Right lobe of liver (tissue), 6 donors: ENCODE measurements at regions not wholly inside any gene's neighbourhood (a gene's known extent, or its start where the extent isn't known, plus 50 kb on each side); places are given as distances from the start of the nearest gene placed in this dataset.

Experiments used
- ATAC-seq, 4 donors: fragments of 200-7000 bp; cut with Tn5 transposase; one replicate each; pipeline ENCODE4 v1.9.1; 2020; ENCODE audit warnings: mild to moderate bottlenecking in 4 of 4, moderate library complexity in 4 of 4
- DNase-seq, 3 donors: peaks; one replicate each; pipeline ENCODE4 v3.0.0-alpha.2; 2020
- H3K27ac ChIP-seq, 3 donors: fragments of 200-600 bp; one replicate each; pipeline ENCODE4 v1.8.0; 2022
- H3K27me3 ChIP-seq, 2 donors: fragments of 200-600 bp; one replicate each; pipeline ENCODE4 v1.8.0; 2022
- H3K36me3 ChIP-seq, 4 donors: fragments of 200-600 bp; sonication (generic) in 1 of 4; one replicate each; pipeline versions ENCODE4 v1.5.1 to v1.8.0; 2017 to 2022; ENCODE audit warnings: control low read depth in 1 of 4
- H3K4me1 ChIP-seq, 4 donors: fragments of 200-600 bp; sonication (generic) in 1 of 4; one replicate each; pipeline versions ENCODE4 v1.5.1 to v1.8.0; 2017 to 2022; ENCODE audit warnings: control low read depth in 1 of 4
- H3K4me3 ChIP-seq, 3 donors: fragments of 200-600 bp; one replicate each; pipeline ENCODE4 v1.8.0; 2022
- H3K9me3 ChIP-seq, 4 donors: fragments of 200-600 bp; sonication (generic) in 1 of 4; one replicate each; pipeline versions ENCODE4 v1.5.1 to v1.8.0; 2017 to 2022; ENCODE audit warnings: control low read depth in 1 of 4
- POLR2A ChIP-seq: fragments of 450-650 bp; IDR thresholded peaks from one replicate; pipeline ENCODE4 v1.6.1; 2017; ENCODE audit warnings: antibody characterized with exemption, mild to moderate bottlenecking
- WGBS: methylation state at CpG from one replicate; pipeline ENCODE4 v1.1.6; 2018; ENCODE audit warnings: low coverage, low lambda C conversion rate; ENCODE audit not compliant: insufficient coverage; ENCODE audit errors: missing lambda C conversion rate; 5-methylcytosine and 5-hydroxymethylcytosine counted together
- intact Hi-C, 2 donors: fragments of 100-400 bp; cut with DNase I; formaldehyde crosslinking; loops; one replicate each; pipeline versions ENCODE4 v1.11.2 to v1.14.1; 2022
- TF ChIP-seq, protein P1 (sequence below), 4 donors: fragments of 200-600 bp in 3 of 4; fragments of 450-650 bp in 1 of 4; IDR thresholded peaks; one replicate each; pipeline versions ENCODE4 v1.5.1 to v1.8.0; 2016 to 2022; ENCODE audit warnings: antibody characterized with exemption in 4 of 4, mild to moderate bottlenecking in 2 of 4
- donor health status: DM: no; HTN: yes; CAD: no.
- donor health status: DM: no; HTN: no; CAD: no.
- donor health status: DM: no; HTN: no; CAD: no.
- donor health status: DM: no; HTN: yes; CAD: no.
- donor health status: DM: no; HTN: yes; CAD: no.

DNA sequence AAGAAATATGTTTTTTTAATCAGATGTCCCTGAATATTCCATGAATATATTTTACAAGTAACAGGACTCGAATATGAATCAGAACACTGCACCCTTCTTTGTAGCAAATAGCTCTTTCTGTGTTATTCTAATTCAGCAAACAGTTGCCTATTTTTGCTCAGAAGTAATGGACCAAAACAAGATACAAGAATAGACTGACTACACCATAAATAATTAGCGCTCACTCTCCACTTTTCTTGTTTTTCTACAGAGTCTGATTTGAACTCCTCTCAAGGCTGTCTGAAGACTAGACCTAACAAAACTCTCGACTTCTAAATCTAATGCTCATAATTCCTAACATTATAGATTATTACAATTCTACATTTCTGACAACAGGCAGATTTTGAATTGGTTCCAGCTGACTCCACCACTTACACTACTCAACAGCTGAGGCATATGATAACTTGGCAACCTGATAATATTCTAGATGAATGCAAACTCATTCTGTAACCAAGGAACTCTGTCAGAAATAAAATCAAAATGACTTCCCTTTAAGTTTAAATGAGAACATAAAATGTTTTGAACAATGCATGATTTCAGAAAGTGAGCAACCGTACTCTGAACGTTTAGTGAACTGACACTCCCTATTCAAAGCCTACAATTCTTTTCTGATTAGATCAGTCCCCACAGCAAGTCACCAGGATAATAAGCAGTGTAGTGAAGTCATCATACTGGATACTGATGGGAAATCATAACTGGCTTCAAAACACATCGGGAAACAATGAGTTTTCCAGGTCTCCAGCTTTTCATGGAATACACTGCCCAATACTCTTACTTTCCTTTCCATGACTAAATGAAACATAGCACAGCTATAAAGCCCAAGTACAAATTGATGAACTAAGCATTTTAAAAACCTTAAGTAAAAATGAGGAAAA is 114.2 kb upstream of the BEND6 start:
- H3K27me3 ChIP-seq, result peaks cover 4 to 13% of the 10 kb centered on the region in 2 donors
- intact Hi-C loops, result no loop called here
- no peaks in the 10 kb centered on the region for H3K9me3 ChIP-seq
- H3K4me3 ChIP-seq, result no peak overlapping the region
- H3K36me3 ChIP-seq, result no peaks in the 10 kb centered on the region
- peaks cover 0 to 14% (median 0%) of the 10 kb centered on the region in 4 donors for H3K4me1 ChIP-seq
- H3K27ac ChIP-seq, result no peak overlapping the region
- ATAC-seq (peak in 1 of 4 donors; percentile 16), DNase-seq (no peak)
- TF ChIP-seq, protein P1, sequence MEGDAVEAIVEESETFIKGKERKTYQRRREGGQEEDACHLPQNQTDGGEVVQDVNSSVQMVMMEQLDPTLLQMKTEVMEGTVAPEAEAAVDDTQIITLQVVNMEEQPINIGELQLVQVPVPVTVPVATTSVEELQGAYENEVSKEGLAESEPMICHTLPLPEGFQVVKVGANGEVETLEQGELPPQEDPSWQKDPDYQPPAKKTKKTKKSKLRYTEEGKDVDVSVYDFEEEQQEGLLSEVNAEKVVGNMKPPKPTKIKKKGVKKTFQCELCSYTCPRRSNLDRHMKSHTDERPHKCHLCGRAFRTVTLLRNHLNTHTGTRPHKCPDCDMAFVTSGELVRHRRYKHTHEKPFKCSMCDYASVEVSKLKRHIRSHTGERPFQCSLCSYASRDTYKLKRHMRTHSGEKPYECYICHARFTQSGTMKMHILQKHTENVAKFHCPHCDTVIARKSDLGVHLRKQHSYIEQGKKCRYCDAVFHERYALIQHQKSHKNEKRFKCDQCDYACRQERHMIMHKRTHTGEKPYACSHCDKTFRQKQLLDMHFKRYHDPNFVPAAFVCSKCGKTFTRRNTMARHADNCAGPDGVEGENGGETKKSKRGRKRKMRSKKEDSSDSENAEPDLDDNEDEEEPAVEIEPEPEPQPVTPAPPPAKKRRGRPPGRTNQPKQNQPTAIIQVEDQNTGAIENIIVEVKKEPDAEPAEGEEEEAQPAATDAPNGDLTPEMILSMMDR (IDR thresholded peaks at IDR 0.05), result no peak
- TF ChIP-seq POLR2A, result no peak
- WGBS, result 46% methylated on average over 6 of the region's 6 CpGs

DNA sequence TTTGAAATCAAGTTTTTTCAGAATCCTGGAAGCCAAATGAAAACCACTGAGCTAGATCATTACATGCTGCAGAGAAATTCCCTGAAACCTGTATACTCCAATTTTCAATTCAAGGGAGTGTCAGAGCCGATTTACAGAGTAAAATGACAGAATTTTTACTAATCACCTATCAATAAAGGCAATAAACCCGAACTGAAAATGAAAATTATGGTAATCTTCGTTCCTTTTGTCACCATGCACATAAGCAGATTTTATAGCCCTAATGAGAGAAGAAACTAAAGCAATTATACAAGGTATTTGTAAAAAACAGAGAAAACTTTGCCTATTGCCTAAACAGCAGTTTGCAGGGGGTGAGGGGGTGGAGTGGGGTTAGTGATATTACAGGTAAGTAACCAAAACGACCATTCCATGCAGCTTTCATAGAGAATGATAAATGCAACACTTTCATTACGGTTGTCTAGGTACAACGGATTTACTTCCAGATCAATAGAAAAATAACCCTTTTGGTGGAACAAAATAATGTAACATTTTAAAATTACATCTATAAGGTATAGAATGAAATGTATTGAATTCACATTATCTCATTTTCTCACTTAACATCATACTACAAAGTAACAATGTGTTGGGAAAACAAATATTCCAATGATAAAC is 115.2 kb upstream of the BEND6 start:
- Histone ChIP-seq H3K27ac (no peak overlapping the region), H3K4me3 (no peak overlapping the region), H3K27me3 (peaks cover 4 to 13% of the 10 kb centered on the region in 2 donors), H3K4me1 (peaks cover 0 to 14% (median 0%) of the 10 kb centered on the region in 4 donors), H3K9me3 (no peaks in the 10 kb centered on the region), H3K36me3 (no peaks in the 10 kb centered on the region)
- no peak for TF ChIP-seq POLR2A
- TF ChIP-seq, protein P1 (IDR thresholded peaks at IDR 0.05), result no peak
- DNase-seq, result no peak
- intact Hi-C loops, result no loop called here
- 47% methylated on average over 6 of the region's 6 CpGs for WGBS
- ATAC-seq, result no peak

DNA sequence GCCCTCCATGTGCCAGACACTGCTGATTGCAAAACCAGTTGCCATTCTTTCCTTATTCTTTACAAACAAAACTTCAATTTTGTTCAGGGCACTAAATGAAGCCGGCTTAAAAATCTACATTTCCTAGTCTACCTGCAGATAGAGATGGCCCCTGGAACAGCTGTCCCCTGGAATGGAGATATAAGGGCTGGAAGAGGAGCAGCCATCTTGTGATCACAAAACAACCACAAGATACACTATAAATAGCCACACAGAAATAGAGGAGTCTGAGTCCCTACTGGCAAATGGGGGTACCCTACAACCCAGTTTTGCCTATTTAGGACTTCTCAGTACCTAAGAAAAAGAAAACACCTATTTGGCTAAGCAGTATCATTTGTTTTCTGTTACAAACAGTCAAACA is 115.9 kb upstream of the BEND6 start:
- H3K27ac ChIP-seq, result no peak overlapping the region
- H3K9me3 ChIP-seq, result no peaks in the 10 kb centered on the region
- H3K27me3 ChIP-seq, result peaks cover 0 to 13% of the 10 kb centered on the region in 2 donors
- no peak overlapping the region for H3K4me3 ChIP-seq
- intact Hi-C loops, result no loop called here
- ATAC-seq (no peak), DNase-seq (no peak)
- WGBS, result 29% methylated on average over 1 of the region's 1 CpG
- peaks cover 0 to 10% (median 0%) of the 10 kb centered on the region in 4 donors for H3K4me1 ChIP-seq
- TF ChIP-seq POLR2A, result no peak
- TF ChIP-seq, protein P1 (IDR thresholded peaks at IDR 0.05), result no peak
- H3K36me3 ChIP-seq, result no peaks in the 10 kb centered on the region

DNA sequence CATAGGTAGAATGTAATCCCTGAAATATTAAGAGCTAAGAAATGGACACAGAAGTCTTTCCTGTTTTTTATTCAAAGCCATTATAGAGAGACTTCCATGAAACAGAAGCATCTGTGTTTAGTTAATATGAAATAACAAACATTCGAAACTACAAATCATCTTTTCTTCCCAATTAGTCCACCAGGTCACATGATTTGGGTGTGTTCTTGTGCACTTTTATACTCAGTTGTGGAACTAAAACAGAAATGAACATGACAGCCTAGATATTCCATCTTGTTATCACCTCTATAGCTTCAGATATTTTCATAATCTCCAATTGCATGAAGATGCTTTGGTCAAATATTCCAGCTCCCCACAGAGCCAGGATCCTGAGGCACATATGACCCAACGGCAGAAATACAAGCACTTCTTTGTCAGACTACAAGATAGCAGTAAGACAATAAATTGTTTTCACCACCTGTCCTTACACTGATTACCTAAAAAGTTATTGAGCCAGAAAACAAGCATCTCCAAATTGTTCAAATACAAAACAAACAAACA is 116.8 kb upstream of the BEND6 start:
- ATAC-seq (no peak), DNase-seq (no peak)
- H3K4me3 ChIP-seq, result no peak overlapping the region
- WGBS, result 26% methylated on average over 2 of the region's 2 CpGs
- no peak for TF ChIP-seq POLR2A
- TF ChIP-seq, protein P1 (IDR thresholded peaks at IDR 0.05), result no peak
- H3K27ac ChIP-seq, result no peak overlapping the region
- H3K27me3 ChIP-seq, result peaks cover 0 to 13% of the 10 kb centered on the region in 2 donors
- H3K9me3 ChIP-seq, result no peaks in the 10 kb centered on the region
- intact Hi-C loops, result no loop called here
- no peaks in the 10 kb centered on the region for H3K36me3 ChIP-seq
- H3K4me1 ChIP-seq, result peaks cover 0 to 3% (median 0%) of the 10 kb centered on the region in 4 donors
